ELR (cell line): ENCODE measurements at regions not wholly inside any gene's neighbourhood (a gene's known extent, or its start where the extent isn't known, plus 50 kb on each side); places are given as distances from the start of the nearest gene placed in this dataset.
"Not testable (repeated sequence)": the region's sequence is repeated elsewhere in the genome, so short reads cannot be mapped to it uniquely, and the experiment has no call there.

ENCODE experiments used
- DNase-seq: peaks from one replicate; pipeline ENCODE4 v3.0.0-alpha.2; 2015; ENCODE audit warnings: low read depth

DNA sequence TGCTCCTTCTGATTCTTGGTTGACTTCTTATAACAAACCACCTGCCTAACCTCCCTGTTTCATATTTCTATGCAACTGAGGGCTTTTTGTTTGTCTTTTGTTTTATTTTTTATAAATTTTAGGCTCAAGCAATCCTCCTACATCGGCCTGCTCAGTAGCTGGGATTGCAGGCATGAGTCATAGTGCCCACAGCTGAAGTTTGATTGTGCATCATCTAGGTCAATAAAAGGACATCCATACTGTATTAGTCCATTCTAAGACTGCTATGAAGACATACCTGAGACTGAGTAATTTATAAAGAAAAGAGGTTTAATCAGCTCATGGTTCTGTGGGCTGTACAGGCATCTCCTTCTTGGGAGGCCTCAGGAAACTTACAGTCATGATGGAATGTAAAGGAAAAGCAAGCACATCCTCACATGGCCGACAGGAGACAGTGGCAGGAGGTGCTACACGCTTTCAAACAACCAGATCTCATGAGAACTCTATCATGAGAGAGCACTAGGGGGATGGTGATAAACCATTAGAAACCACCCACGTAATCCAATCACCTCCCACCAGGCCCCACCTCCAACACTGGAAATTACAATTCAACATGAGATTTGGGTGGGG, 285.0 kb downstream of the SIPA1L2 start:
- DNase-seq: peak; percentile 5

DNA sequence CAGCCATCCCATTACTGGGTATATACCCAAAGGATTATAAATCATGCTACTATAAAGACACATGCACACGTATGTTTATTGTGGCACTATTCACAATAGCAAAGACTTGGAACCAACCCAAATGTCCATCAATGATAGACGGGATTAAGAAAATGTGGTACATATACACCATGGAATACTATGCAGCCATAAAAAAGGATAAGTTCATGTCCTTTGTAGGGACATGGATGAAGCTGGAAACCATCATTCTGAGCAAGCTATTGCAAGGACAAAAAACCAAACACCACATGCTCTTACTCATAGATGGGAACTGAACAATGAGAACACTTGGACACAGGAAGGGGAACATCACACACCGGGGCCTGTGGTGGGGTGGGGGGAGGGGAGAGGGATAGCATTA, 285.7 kb downstream of the SIPA1L2 start:
- not testable (repeated sequence) for DNase-seq

DNA sequence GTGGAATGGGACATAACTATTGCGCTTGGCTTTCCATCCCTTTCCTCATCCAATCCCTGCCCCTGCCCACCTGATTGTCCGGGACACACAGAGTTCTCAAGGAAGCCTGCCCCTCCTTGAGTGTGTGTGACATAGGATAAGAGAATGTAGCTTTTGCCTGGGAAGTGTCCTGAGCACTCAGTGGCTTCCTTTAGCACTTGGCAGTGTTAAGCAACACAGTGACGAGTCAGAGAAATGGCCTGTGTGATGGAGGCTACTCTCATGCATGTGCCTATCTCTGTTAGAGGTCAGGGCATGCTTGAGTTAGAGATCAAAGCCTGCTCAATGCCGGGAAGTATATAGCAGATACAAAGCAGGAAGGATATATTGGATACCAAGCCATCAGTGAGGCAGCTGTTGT, 289.5 kb downstream of the SIPA1L2 start:
- no peak for DNase-seq

DNA sequence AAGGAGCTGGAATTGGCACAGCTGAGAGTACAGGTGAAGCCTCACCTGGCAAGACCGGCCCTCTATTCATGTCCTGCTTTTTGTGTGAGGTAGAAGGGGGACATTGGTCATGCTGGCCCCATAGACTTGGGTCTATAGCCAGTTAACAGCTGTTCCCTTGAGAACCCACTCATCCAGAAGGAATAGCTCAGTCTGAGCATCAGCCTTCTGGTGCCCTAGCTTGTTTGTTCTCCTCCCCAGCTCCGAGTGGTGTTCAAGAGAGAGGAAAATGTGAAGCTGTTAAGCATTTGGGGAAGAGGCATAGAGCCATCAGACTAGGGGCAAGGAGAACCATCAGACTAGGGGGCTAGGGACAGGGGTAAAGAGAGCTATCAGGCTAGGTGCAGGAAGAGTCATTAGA, 290.9 kb downstream of the SIPA1L2 start:
- no peak for DNase-seq

DNA sequence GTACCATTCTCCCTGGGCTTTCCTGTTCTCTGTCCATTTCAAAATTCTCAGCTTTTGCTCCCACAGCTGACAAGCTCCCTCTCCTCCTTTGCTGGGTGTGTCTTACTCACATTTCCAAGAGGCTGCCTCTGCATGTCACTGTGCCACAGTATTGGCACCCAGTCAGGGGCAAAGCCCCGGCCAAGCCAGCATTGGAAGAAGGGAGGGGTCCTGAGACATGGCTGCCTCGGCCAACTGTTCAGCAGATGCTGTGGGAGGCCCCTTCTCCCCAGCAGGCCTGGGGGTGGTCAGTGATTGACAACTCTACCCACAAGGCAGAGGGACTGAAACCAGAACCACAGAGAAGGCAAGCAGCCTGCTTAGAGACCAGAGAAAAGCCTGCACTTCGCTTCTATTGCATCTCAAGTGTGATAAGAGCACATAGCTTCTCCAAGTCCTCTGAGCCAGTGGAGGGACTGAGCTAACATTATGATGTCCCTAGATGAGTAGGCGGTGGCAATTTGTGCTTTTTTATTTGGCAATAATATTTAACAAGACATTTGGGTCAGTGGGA, 294.1 kb downstream of the SIPA1L2 start:
- no peak for DNase-seq

DNA sequence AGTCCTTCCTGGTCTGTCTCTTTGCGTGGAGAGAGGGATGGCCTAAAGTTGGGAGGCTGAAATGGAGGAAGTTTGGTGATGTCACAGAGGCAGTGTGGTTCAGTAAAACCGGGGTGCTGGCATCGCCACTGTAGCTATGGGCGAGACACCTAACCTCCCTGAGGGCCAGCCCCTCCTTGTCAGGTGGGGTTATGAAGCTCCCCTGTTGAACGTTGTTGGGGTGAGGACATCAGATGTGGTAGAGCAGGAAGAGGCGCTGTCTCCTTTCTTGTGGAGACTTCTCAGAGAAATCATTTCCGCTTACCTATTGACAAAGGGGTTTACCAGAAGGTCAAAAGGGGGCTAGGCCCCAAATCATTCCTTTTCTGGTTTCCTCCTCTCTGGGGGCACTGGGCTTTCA, 294.7 kb downstream of the SIPA1L2 start:
- DNase-seq: no peak

DNA sequence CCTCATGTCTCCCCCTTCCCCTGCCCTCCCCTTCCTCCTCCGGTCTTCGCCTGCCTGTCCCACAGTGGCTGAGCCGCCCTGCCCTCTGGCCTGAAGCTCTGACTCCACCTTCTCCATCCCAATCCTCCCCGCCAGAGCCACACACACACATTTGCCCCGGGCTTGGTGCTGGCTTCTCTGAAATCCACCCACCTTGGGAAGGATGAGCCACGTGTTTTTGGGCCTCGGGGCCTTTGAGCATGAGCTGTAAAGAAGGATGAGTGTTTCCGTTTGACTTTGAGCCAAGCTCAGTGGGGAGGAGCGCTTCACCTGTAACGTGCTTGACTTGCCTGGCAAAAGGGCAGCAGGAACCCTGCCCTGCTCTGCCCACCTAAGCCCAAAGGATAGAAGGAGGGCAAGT, 295.1 kb downstream of the SIPA1L2 start:
- no peak for DNase-seq

GRCh38 chr1:232334246-232334645, 295.7 kb downstream of the SIPA1L2 start:
- no peak for DNase-seq

- DNase-seq: no peak
These were observed 296.5 kb downstream of the SIPA1L2 start for GRCh38 chr1:232333419-232333767.

DNA sequence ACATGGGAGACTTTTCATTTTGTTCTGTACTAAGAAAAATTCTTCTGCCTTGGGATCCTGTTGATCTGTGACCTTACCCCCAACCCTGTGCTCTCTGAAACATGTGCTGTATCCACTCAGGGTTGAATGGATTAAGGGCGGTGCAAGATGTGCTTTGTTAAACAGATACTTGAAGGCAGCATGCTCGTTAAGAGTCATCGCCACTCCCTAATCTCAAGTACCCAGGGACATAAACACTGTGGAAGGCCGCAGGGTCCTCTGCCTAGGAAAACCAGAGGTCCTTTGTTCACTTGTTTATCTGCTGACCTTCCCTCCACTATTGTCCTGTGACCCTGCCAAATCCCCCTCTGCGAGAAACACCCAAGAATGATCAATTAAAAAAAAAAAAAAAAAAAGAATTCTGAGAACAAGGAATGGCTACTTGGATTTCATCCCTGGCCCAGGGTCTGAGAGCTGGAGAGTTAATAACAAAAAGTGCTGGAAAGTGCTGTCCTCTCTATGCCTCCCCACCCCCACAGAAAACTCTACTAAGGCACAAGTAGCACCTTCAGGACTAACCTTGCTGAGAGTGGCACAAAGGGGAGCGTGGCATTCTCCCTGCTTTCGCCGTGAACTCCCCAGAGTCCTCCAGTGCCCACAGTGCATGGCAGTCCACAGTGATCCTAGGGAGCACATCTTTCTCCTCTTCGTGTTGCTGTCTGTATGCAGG, 297.1 kb downstream of the SIPA1L2 start:
- DNase-seq: not testable (repeated sequence)

GRCh38 chr1:232329103-232329813, 300.7 kb downstream of the SIPA1L2 start:
- no peak for DNase-seq

DNA sequence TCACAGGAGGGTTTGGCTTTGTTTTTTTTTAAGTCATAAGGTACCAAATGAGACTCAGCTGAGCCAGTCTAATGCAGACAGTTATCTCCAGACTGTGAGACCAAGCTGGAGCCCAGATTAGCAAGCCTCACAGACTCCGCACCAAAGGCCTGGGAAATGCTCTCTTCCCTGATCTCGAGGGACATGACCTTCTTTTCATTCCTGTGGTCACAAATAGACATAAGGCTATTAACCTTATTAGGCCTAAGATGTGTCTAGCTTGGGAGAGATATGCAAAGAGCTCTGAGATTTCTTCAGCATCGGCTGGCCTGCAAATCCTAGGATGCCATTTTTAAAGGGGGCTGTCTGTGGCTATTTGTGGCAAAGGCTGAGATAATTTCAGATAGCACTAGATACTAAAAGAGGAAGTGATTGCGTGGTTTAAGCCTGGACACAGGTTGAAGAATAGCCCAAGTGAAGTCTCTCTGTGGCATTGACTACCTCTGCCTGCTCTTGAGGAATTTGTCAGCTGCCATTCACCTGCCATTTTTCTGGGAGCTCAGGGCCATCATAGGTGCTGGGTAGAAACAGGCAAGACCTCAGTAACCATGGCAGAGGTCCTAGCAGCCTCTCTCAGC, 301.3 kb downstream of the SIPA1L2 start:
- no peak for DNase-seq

DNA sequence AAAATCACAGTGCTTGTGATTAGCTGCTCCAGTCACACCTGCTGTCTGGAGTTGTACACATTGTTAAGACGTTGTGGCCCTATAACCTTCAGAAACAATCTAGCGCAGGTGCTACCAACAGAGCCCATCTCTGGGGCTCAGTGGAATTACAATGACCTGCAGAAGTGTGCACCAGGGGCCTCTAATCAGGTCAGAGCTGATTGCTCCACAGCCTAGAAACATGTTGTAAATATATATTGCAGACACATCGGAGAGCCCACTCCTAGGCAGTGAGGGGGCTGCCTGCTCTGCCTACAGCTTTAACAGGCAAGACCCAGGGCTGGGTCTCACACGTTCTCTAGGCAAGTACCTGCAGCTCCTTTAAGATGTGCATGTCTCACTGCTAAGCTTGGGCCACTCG, 302.0 kb downstream of the SIPA1L2 start:
- DNase-seq: no peak

- DNase-seq: no peak
These were observed 302.7 kb downstream of the SIPA1L2 start for GRCh38 chr1:232327269-232327668.

DNA sequence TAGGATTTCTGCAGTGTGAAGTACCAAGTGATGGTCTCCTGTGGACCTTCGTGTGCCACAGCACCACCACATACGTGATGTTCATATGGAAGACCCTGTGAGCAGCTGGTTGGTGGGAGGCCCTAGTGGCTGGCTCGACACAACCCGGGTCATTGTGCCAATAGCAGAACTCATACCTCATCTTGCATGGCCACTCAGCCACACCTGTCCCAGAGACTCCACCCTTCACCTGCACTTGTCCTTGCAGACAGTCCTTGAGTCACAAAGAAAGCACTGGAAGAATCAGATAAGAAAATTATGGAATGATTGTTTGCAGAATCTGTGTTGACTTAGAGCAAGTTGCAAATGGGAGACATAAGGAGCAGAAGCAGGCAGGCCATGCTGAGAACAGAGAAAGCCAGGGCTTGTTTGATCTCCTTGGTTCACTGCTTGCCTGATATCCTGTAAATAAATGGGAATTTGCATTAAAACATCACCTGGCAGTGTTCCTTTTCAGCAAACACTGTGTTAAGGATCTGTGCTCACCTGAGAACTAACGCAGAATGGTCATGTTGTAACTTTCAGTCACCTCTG, 307.7 kb downstream of the SIPA1L2 start:
- DNase-seq: no peak

- DNase-seq: no peak
These were observed 310.3 kb downstream of the SIPA1L2 start for GRCh38 chr1:232319518-232320210.

GRCh38 chr1:232319072-232319471, 310.9 kb downstream of the SIPA1L2 start:
- DNase-seq: no peak

DNA sequence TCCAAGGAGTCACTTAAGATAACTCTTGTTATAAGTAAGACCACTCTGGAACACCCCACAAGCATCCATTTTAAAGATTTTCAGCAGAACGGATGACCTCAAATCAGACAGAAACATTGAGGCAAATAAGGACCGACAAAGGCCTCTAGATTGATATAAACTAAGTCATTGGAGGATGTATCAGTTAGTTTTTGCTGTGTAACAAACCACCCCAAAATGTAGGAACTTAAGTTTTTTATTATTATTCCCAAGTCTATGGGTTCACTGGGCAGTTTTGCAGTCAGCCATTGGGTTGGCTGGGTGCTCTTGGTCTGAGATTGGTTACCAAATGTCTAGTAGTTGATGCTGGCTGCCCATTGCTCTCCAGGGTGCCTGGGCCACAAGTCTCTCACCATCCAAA, 311.8 kb downstream of the SIPA1L2 start:
- DNase-seq: no peak

- DNase-seq: no peak
These were observed 312.6 kb downstream of the SIPA1L2 start for GRCh38 chr1:232317350-232317749.

GRCh38 chr1:232316864-232317263, 313.1 kb downstream of the SIPA1L2 start:
- DNase-seq: peak; percentile 6

DNA sequence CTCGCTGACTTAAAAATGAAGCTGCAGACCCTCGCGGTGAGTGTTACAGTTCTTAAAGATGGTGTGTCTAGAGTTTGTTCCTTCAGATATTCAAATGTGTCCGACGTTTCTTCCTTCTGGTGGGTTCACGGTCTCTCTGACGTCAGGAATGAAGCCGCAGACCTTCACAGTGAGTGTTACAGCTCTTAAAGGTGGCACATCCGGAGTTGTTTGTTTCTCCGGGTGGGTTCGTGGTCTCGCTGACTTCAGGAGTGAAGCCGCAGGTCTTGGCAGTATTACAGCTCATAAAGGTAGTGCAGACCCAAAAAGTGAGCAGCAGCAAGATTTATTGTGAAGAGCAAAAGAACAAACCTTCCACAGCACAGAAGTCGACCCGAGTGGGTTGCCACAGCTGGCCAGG, 316.1 kb downstream of the SIPA1L2 start:
- DNase-seq: not testable (repeated sequence)

DNA sequence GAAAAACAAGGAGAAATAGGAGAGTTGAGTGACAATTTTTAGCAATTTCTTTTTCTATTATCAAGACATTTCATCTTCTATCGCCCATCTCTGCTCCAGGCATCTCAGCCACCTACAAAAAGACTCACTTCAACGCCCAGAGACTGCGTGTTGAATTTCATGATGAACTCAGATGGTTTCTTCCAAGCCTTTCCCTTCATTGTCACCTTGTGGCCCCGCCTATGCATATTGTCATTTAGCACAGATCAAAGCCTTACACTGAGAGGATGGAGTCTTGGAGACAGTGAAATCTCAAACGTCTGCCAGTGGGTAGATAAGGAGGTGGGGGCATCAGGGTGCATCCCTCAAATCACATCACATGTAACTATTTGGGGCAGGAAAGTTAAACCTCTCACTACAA, 319.4 kb downstream of the SIPA1L2 start:
- DNase-seq: no peak
